Forelimb muscle (tissue), 1 donor: ENCODE measurements at regions not wholly inside any gene's neighbourhood (a gene's known extent, or its start where the extent isn't known, plus 50 kb on each side); places are given as distances from the start of the nearest gene placed in this dataset.
"Not testable (repeated sequence)": the region's sequence is repeated elsewhere in the genome, so short reads cannot be mapped to it uniquely, and the experiment has no call there.

Experiments used
- DNase-seq: peaks from one replicate; pipeline ENCODE4 v3.0.0-alpha.2; 2013; ENCODE audit warnings: low read depth

DNA sequence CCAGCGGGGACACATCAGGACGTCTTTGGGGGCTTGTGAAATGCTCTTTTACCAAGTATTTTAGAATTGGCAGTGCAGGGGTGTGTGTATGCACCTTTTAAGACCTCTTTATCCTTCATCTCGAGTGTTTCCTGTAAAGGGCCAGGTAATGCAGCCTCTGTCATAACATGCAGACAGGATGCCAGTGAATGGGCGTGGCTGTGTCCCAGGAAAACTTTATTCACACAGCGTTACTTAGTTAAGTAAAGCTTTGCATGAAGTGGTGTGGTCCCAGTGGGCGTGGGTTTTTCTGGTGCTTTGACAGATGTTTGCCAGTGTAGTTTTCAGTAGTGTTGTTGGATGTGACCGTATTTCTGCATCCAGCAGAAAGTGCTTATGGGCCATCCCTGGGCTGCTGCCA, 70.3 kb upstream of the FAN1 start:
- not testable (repeated sequence) for DNase-seq

GRCh38 chr15:30841639-30842038, 62.1 kb upstream of the FAN1 start:
- not testable (repeated sequence) for DNase-seq

- DNase-seq: not testable (repeated sequence)
Observed at GRCh38 chr15:30842798-30843472, 60.8 kb upstream of the FAN1 start.

DNA sequence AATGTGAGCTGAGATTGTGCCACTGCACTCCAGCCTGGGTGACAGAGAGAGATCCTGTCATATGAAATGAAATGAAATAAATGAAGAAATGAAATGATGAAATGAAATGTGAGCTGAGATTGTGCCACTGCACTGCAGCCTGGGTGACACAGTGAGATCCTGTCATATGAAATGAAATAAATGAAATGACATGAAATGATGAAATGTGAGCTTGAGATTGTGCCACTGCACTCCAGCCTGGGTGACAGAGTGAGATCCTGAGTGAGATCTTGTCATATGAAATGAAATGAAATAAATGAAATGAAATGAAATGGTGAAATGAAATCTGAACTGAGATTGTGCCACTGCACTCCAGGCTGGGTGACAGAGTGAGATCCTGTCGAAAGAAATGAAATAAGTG, 58.2 kb upstream of the FAN1 start:
- not testable (repeated sequence) for DNase-seq
